NCI-H2196 (cell line): ENCODE measurements at regions not wholly inside any gene's neighbourhood (a gene's known extent, or its start where the extent isn't known, plus 50 kb on each side); places are given as distances from the start of the nearest gene placed in this dataset.

Source experiments
- DNase-seq: peaks from one replicate; lab custom pipeline; 2025; ENCODE audit not compliant: unreplicated experiment; lab: John Stamatoyannopoulos, UW

- no peak for DNase-seq
These were observed 872.1 kb upstream of the GJE1 start for GRCh38 chr6:141260627-141261015.

GRCh38 chr6:141259807-141260206 lies 872.9 kb upstream of the GJE1 start:
- no peak for DNase-seq

GRCh38 chr6:141259091-141259490 lies 873.6 kb upstream of the GJE1 start:
- DNase-seq = no peak

GRCh38 chr6:141258516-141258915 lies 874.2 kb upstream of the GJE1 start:
- no peak for DNase-seq

GRCh38 chr6:141254336-141254735 lies 878.4 kb upstream of the GJE1 start:
- DNase-seq = no peak

- no peak for DNase-seq
These were observed 879.7 kb upstream of the GJE1 start for GRCh38 chr6:141252828-141253608.

GRCh38 chr6:141251286-141251685 lies 881.4 kb upstream of the GJE1 start:
- DNase-seq = no peak

- DNase-seq = no peak
These were observed 884.5 kb upstream of the GJE1 start for GRCh38 chr6:141248021-141248799.

- no peak for DNase-seq
These were observed 888.4 kb upstream of the GJE1 start for GRCh38 chr6:141244366-141244765.

- no peak for DNase-seq
These were observed 889.8 kb upstream of the GJE1 start for GRCh38 chr6:141242957-141243356.

- no peak for DNase-seq
These were observed 903.4 kb upstream of the GJE1 start for GRCh38 chr6:141229296-141229695.

- no peak for DNase-seq
These were observed 914.1 kb upstream of the GJE1 start for GRCh38 chr6:141218583-141218982.

- DNase-seq = no peak
These were observed 916.0 kb upstream of the GJE1 start for GRCh38 chr6:141216726-141217125.

- DNase-seq = no peak
These were observed 920.4 kb upstream of the GJE1 start for GRCh38 chr6:141212296-141212695.

GRCh38 chr6:141211845-141212244 lies 920.9 kb upstream of the GJE1 start:
- no peak for DNase-seq

- DNase-seq = no peak
These were observed 921.8 kb upstream of the GJE1 start for GRCh38 chr6:141210901-141211300.

GRCh38 chr6:141209890-141210289 lies 922.8 kb upstream of the GJE1 start:
- DNase-seq = no peak

GRCh38 chr6:141208101-141208500 lies 924.6 kb upstream of the GJE1 start:
- DNase-seq = no peak

- DNase-seq = no peak
These were observed 928.7 kb upstream of the GJE1 start for GRCh38 chr6:141203902-141204575.

- no peak for DNase-seq
These were observed 930.1 kb upstream of the GJE1 start for GRCh38 chr6:141202626-141203025.

GRCh38 chr6:141199074-141199473 lies 933.7 kb upstream of the GJE1 start:
- DNase-seq = no peak
